ENCODE measurements at regions not wholly inside any gene's neighbourhood (a gene's known extent, or its start where the extent isn't known, plus 50 kb on each side); places are given as distances from the start of the nearest gene placed in this dataset.

- TF ChIP-seq, protein P1, sequence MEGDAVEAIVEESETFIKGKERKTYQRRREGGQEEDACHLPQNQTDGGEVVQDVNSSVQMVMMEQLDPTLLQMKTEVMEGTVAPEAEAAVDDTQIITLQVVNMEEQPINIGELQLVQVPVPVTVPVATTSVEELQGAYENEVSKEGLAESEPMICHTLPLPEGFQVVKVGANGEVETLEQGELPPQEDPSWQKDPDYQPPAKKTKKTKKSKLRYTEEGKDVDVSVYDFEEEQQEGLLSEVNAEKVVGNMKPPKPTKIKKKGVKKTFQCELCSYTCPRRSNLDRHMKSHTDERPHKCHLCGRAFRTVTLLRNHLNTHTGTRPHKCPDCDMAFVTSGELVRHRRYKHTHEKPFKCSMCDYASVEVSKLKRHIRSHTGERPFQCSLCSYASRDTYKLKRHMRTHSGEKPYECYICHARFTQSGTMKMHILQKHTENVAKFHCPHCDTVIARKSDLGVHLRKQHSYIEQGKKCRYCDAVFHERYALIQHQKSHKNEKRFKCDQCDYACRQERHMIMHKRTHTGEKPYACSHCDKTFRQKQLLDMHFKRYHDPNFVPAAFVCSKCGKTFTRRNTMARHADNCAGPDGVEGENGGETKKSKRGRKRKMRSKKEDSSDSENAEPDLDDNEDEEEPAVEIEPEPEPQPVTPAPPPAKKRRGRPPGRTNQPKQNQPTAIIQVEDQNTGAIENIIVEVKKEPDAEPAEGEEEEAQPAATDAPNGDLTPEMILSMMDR (IDR thresholded peaks at IDR 0.05; ENCODE audit: borderline replicate concordance, extremely low read depth, low read length, poor library complexity, severe bottlenecking), result no peak
- TF ChIP-seq EZH2 (IDR thresholded peaks at IDR 0.05; ENCODE audit: borderline replicate concordance, low read depth, low read length, severe bottlenecking), result no peak
Observed at GRCh38 chr14:53828820-53829219, 127.8 kb downstream of the BMP4 start.

Data from DND-41 (cell line).